CD4-positive, alpha-beta T cell treated with Interleukin-4 for 4 hours (primary cell): ENCODE measurements at regions not wholly inside any gene's neighbourhood (a gene's known extent, or its start where the extent isn't known, plus 50 kb on each side); places are given as distances from the start of the nearest gene placed in this dataset.

ENCODE experiments used
- DNase-seq: peaks from one replicate; pipeline ENCODE4 v3.0.0-alpha.2; 2020

DNA sequence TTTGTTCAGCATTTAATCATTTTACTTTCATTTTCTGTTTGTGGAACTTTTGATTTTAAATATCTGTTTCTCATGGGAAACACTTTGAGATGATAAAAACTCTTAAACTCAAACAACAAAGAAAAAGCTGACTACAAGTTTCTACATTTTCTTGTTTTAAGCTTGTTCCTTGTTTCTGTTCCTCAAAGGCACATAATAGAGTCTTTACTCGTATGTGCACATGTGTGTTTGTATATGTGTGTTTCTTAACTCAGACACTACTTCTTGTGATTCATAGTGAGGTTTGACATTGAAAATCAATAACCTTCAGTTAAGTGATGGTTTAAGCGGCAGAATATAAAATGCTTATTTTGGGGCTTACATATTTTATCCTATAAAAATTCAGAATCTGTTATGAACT, 786.7 kb upstream of the EPHA6 start:
- DNase-seq: no peak

- DNase-seq: no peak
These were observed 774.8 kb upstream of the EPHA6 start for GRCh38 chr3:96039632-96040031.

GRCh38 chr3:96059301-96059700, 755.1 kb upstream of the EPHA6 start:
- no peak for DNase-seq

GRCh38 chr3:96069065-96069464, 745.3 kb upstream of the EPHA6 start:
- DNase-seq: no peak

DNA sequence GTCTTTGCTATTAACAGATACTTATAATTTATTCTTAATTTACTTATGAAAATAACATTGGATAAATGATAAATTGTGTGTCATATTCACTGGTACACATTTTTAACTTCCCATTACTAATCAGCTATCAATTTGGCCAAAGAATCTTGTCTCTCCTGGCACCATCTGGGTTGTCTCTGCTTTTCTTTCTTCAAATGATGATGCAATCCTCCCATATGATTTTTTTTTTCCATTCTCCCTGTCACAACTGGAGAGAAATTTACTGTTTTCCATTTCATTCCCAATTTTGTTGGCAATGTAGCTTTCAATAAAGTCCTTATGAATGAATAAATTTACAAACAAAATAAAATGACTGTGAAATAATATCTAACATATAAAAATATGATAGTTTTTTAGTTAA, 743.7 kb upstream of the EPHA6 start:
- DNase-seq: no peak

- no peak for DNase-seq
These were observed 743.3 kb upstream of the EPHA6 start for GRCh38 chr3:96071097-96071496.

DNA sequence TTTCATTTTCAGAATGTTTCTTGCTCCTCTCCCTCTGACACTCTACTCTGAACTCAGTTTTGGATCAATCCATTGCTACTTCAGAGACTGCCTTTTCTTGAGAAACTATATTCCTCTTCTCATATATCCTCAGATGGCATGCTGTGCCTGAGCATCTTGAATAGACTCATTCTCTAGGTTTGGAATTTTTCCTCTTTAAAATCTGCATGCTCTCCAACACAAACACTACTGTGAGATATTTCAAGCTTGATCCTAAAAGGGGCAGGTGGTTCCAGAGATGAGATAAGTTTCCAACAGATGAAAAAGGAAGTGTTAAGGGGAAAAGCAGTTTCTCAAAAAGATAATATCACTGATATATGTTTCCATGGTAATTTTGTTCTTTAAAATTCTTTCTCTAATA, 742.2 kb upstream of the EPHA6 start:
- no peak for DNase-seq

DNA sequence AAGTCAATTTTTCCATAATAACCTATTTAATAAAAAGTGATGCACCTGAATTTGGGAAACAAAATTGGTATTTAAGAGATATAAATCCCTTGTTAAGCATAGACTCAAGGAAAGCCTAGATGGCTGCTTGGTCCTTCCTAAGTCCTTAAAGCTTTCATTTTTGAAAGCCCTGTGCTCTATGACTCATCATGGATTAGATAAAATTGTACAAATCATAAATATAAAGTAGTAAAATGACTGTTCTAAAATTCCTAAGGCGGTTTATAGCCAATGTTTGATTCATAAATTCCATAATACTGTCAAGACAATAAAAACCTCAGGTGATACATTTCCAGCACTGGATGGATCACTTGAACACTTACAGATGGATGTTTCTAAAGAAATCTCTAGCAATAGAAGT, 730.8 kb upstream of the EPHA6 start:
- no peak for DNase-seq

DNA sequence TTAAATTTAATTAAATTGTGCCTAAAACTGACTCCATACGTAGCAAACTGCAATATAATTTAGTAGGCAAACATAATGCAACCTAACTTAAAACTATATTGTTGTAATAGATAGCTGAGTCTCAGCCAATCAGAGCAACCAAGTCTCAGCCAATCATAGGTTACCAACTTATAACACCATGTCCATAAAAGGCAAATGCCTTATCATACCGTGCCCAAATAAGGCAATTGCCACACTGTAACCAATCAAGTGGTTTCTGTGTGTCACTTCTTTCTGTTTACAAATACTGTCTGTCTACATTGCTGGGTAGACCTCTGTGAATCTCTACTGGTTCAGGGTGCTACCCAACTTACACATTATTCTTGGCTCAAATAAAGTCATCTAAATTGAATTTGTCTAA, 728.4 kb upstream of the EPHA6 start:
- DNase-seq: no peak

GRCh38 chr3:96101006-96101560, 713.3 kb upstream of the EPHA6 start:
- no peak for DNase-seq

GRCh38 chr3:96106701-96107100, 707.7 kb upstream of the EPHA6 start:
- DNase-seq: no peak
